Esophagus muscularis mucosa (tissue), 4 donors: ENCODE measurements at regions not wholly inside any gene's neighbourhood (a gene's known extent, or its start where the extent isn't known, plus 50 kb on each side); places are given as distances from the start of the nearest gene placed in this dataset.
A peak's percentile ranks its signal among the peaks of the same experiment; 100 is the strongest.

ENCODE experiments used
- DNase-seq: peaks from one replicate; pipeline ENCODE4 v3.0.0-alpha.2; 2017; ENCODE audit errors: extremely low spot score
- H3K27ac ChIP-seq, 4 donors: fragments of 200-600 bp; sonication (generic); replicated peaks in 1 of 4; 1 replicate in 3 of 4; 2 replicates in 1 of 4; pipeline ENCODE4 v1.5.1; 2016 to 2019; ENCODE audit warnings: mild to moderate bottlenecking in 1 of 4
- H3K27me3 ChIP-seq, 4 donors: fragments of 200-600 bp; sonication (generic); one replicate each; pipeline versions ENCODE4 v1.5.1 to v1.6.0; 2016 to 2019
- H3K36me3 ChIP-seq, 4 donors: fragments of 200-600 bp; sonication (generic); one replicate each; pipeline ENCODE4 v1.5.1; 2016 to 2019
- H3K4me1 ChIP-seq, 4 donors: fragments of 200-600 bp; sonication (generic); one replicate each; pipeline ENCODE4 v1.5.1; 2016 to 2019
- H3K4me3 ChIP-seq, 4 donors: fragments of 200-600 bp; sonication (generic); 1 replicate in 2 of 4; 2 replicates in 2 of 4; pipeline ENCODE4 v1.5.1; 2016 to 2019; ENCODE audit warnings: mild to moderate bottlenecking in 4 of 4, moderate library complexity in 1 of 4
- H3K9me3 ChIP-seq, 4 donors: fragments of 200-600 bp; sonication (generic); 1 replicate in 3 of 4; 2 replicates in 1 of 4; pipeline ENCODE4 v1.5.1; 2016 to 2019
- CTCF ChIP-seq, 3 experiments: fragments of 200-600 bp in 2 of 3; fragments of 450-650 bp in 1 of 3; sonication (generic) in 2 of 3; IDR thresholded peaks; one replicate each; pipeline ENCODE4 v1.5.1; 2017 to 2019; ENCODE audit warnings: antibody characterized with exemption in 3 of 3, mild to moderate bottlenecking in 2 of 3, moderate library complexity in 1 of 3
- EP300 ChIP-seq: sonication (generic); formaldehyde crosslinking; IDR thresholded peaks from one replicate; pipeline ENCODE4 v1.6.1; 2017; ENCODE audit warnings: antibody characterized with exemption
- POLR2A ChIP-seq: fragments of 450-650 bp; IDR thresholded peaks from one replicate; pipeline ENCODE4 v1.6.1; 2017; ENCODE audit warnings: antibody characterized with exemption, moderate library complexity, mild to moderate bottlenecking, low read depth
- POLR2AphosphoS5 ChIP-seq, 2 donors: sonication (generic); formaldehyde crosslinking; IDR thresholded peaks; one replicate each; pipeline ENCODE4 v1.6.1; 2017; ENCODE audit warnings: antibody characterized with exemption in 2 of 2
- WGBS: methylation state at CpG from one replicate; pipeline ENCODE4 v1.1.5; 2018; 5-methylcytosine and 5-hydroxymethylcytosine counted together
- intact Hi-C: fragments of 100-400 bp; cut with DNase I; formaldehyde crosslinking; loops from one replicate; pipeline ENCODE4 v1.15.1; 2023

- H3K9me3 ChIP-seq, result no peaks in the 10 kb centered on the region
- WGBS, result 85% methylated on average over 3 of the region's 3 CpGs
- intact Hi-C loops, result no loop called here
- no peak for TF ChIP-seq EP300
- DNase-seq, result no peak
- no peak overlapping the region for H3K27ac ChIP-seq
- H3K4me1 ChIP-seq, result peaks cover 0 to 17% (median 10%) of the 10 kb centered on the region in 4 donors
- H3K27me3 ChIP-seq, result no peaks in the 10 kb centered on the region
- H3K36me3 ChIP-seq, result no peaks in the 10 kb centered on the region
- no peak overlapping the region for H3K4me3 ChIP-seq
Measured at GRCh38 chr12:93974252-93974651, 174.1 kb upstream of the PLXNC1 start.

- peaks cover 0 to 17% (median 11%) of the 10 kb centered on the region in 4 donors for H3K4me1 ChIP-seq
- no peak overlapping the region for H3K27ac ChIP-seq
- H3K36me3 ChIP-seq, result no peaks in the 10 kb centered on the region
- intact Hi-C loops, result loop anchor here (5.0 kb wide), 1 partner anchor 474 kb away; no protein-coding TSS in a partner anchor
- WGBS, result 43% methylated on average over 2 of the region's 2 CpGs
- no peaks in the 10 kb centered on the region for H3K27me3 ChIP-seq
- no peak for DNase-seq
- H3K4me3 ChIP-seq, result no peak overlapping the region
- H3K9me3 ChIP-seq, result no peaks in the 10 kb centered on the region
- no peak for TF ChIP-seq POLR2A
- no peak for TF ChIP-seq POLR2AphosphoS5 (IDR thresholded peaks at IDR 0.05)
- no peak for TF ChIP-seq CTCF (IDR thresholded peaks at IDR 0.05)
- no peak for TF ChIP-seq EP300
Measured at GRCh38 chr12:93976024-93976423, 172.4 kb upstream of the PLXNC1 start.

GRCh38 chr12:93977081-93977480 lies 171.3 kb upstream of the PLXNC1 start:
- Histone ChIP-seq H3K4me1 (peaks cover 0 to 17% (median 11%) of the 10 kb centered on the region in 4 donors), H3K4me3 (no peak overlapping the region), H3K9me3 (no peaks in the 10 kb centered on the region), H3K36me3 (no peaks in the 10 kb centered on the region), H3K27ac (no peak overlapping the region), H3K27me3 (no peaks in the 10 kb centered on the region)
- DNase-seq, result no peak
- 93% methylated on average over 3 of the region's 3 CpGs for WGBS
- TF ChIP-seq CTCF (IDR thresholded peaks at IDR 0.05), result no peak
- TF ChIP-seq EP300, result no peak
- TF ChIP-seq POLR2A, result no peak
- TF ChIP-seq POLR2AphosphoS5 (IDR thresholded peaks at IDR 0.05), result no peak
- intact Hi-C loops, result loop anchor here (5.0 kb wide), 1 partner anchor 475 kb away; no protein-coding TSS in a partner anchor

- Histone ChIP-seq H3K4me1 (peaks cover 0 to 11% (median 7%) of the 10 kb centered on the region in 4 donors), H3K9me3 (no peaks in the 10 kb centered on the region), H3K4me3 (no peak overlapping the region), H3K36me3 (no peaks in the 10 kb centered on the region), H3K27ac (no peak overlapping the region), H3K27me3 (no peaks in the 10 kb centered on the region)
- TF ChIP-seq EP300, result no peak
- peak; percentile 20 to 30 for TF ChIP-seq POLR2AphosphoS5 (IDR thresholded peaks at IDR 0.05)
- WGBS, result 94% methylated on average over 1 of the region's 1 CpG
- intact Hi-C loops, result loop anchor here (2.0 to 5.0 kb wide), 3 partner anchors 212 to 476 kb away; no protein-coding TSS in a partner anchor
- DNase-seq, result no peak
Measured at GRCh38 chr12:93978553-93978952, 169.8 kb upstream of the PLXNC1 start.

GRCh38 chr12:93979189-93979588 lies 169.2 kb upstream of the PLXNC1 start:
- Histone ChIP-seq H3K4me1 (peaks cover 0 to 11% (median 7%) of the 10 kb centered on the region in 4 donors), H3K9me3 (no peaks in the 10 kb centered on the region), H3K27ac (no peak overlapping the region), H3K4me3 (no peak overlapping the region), H3K27me3 (no peaks in the 10 kb centered on the region), H3K36me3 (no peaks in the 10 kb centered on the region)
- no peak for DNase-seq
- intact Hi-C loops, result loop anchor here (2.0 to 5.0 kb wide), 3 partner anchors 212 to 477 kb away; no protein-coding TSS in a partner anchor
- no peak for TF ChIP-seq EP300
- TF ChIP-seq POLR2AphosphoS5 (IDR thresholded peaks at IDR 0.05), result no peak
- TF ChIP-seq CTCF (IDR thresholded peaks at IDR 0.05), result peak; percentile 48 to 56 (median 56)
- TF ChIP-seq POLR2A, result no peak
- WGBS, result 57% methylated on average over 2 of the region's 2 CpGs

- H3K4me3 ChIP-seq, result no peak overlapping the region
- no peaks in the 10 kb centered on the region for H3K27me3 ChIP-seq
- no peak for DNase-seq
- no peaks in the 10 kb centered on the region for H3K36me3 ChIP-seq
- TF ChIP-seq CTCF (IDR thresholded peaks at IDR 0.05) (no peak), POLR2A (no peak), EP300 (no peak), POLR2AphosphoS5 (IDR thresholded peaks at IDR 0.05) (no peak)
- no peaks in the 10 kb centered on the region for H3K9me3 ChIP-seq
- H3K4me1 ChIP-seq, result peaks cover 0 to 11% (median 5%) of the 10 kb centered on the region in 4 donors
- whole genome bisulfite sequencing, result 68% methylated on average over 3 of the region's 3 CpGs
- intact Hi-C loops, result no loop called here
- H3K27ac ChIP-seq, result no peak overlapping the region
Measured at GRCh38 chr12:93980711-93981110, 167.7 kb upstream of the PLXNC1 start.
